GM23338 (cell line): ENCODE measurements at regions not wholly inside any gene's neighbourhood (a gene's known extent, or its start where the extent isn't known, plus 50 kb on each side); places are given as distances from the start of the nearest gene placed in this dataset.

Experiments
- ATAC-seq: fragments of 200-7000 bp; cut with Tn5 transposase; 3 replicates; pipeline ENCODE4 v1.9.1; 2020
- DNase-seq: peaks from one replicate; pipeline ENCODE4 v3.0.0-alpha.2; 2015; ENCODE audit warnings: low spot score
- H2AFZ ChIP-seq: fragments of 200-600 bp; sonication (generic); 2 replicates; pipeline ENCODE4 v1.8.0; 2016; ENCODE audit warnings: antibody characterized with exemption, mild to moderate bottlenecking, moderate library complexity
- H3F3A ChIP-seq: fragments of 200-600 bp; sonication (generic); replicated peaks from 2 replicates; pipeline ENCODE4 v1.8.0; 2017; ENCODE audit warnings: antibody characterized with exemption, mixed run types, low read depth
- H3K27ac ChIP-seq: fragments of 200-600 bp; sonication (generic); 2 replicates; pipeline ENCODE4 v1.6.1; 2016; ENCODE audit warnings: low read depth
- H3K27me3 ChIP-seq: fragments of 200-600 bp; sonication (generic); 2 replicates; pipeline ENCODE4 v1.8.0; 2016; ENCODE audit warnings: mild to moderate bottlenecking, mixed run types, moderate library complexity; ENCODE audit not compliant: insufficient read depth
- H3K36me3 ChIP-seq: fragments of 200-600 bp; sonication (generic); 2 replicates; pipeline ENCODE4 v1.8.0; 2016; ENCODE audit warnings: mild to moderate bottlenecking; ENCODE audit not compliant: insufficient read depth
- H3K4me1 ChIP-seq: fragments of 200-600 bp; sonication (generic); 2 replicates; pipeline ENCODE4 v1.8.0; 2016; ENCODE audit warnings: mild to moderate bottlenecking, moderate library complexity; ENCODE audit not compliant: insufficient read depth
- H3K4me2 ChIP-seq: fragments of 200-600 bp; sonication (generic); 2 replicates; pipeline ENCODE4 v1.7.1; 2017; ENCODE audit warnings: mixed run types
- H3K4me3 ChIP-seq: fragments of 200-600 bp; sonication (generic); 2 replicates; pipeline ENCODE4 v1.6.1; 2016; ENCODE audit warnings: mixed run types
- H3K79me2 ChIP-seq: fragments of 200-600 bp; sonication (generic); replicated peaks from 2 replicates; pipeline ENCODE4 v1.8.0; 2017; ENCODE audit warnings: mild to moderate bottlenecking; ENCODE audit not compliant: insufficient read depth
- H3K9me2 ChIP-seq: fragments of 200-600 bp; sonication (generic); 2 replicates; pipeline ENCODE4 v1.8.0; 2017; ENCODE audit not compliant: insufficient read depth
- H4K20me1 ChIP-seq: fragments of 200-600 bp; sonication (generic); replicated peaks from 2 replicates; pipeline ENCODE4 v1.8.0; 2017; ENCODE audit warnings: mild to moderate bottlenecking; ENCODE audit not compliant: insufficient read depth
- H3K27ac Mint-ChIP-seq: 2 replicates; pipeline ENCODE4 v1.8.0; 2020; ENCODE audit warnings: inconsistent platforms, mild to moderate bottlenecking, moderate library complexity, mixed read lengths
- H3K27me3 Mint-ChIP-seq: 3 replicates; pipeline ENCODE4 v1.8.0; 2022; ENCODE audit warnings: low read depth, mild to moderate bottlenecking, moderate library complexity, mixed read lengths, inconsistent platforms; ENCODE audit not compliant: insufficient read depth, poor library complexity
- H3K36me3 Mint-ChIP-seq: 3 replicates; pipeline ENCODE4 v1.8.0; 2021; ENCODE audit warnings: low read depth, mild to moderate bottlenecking, inconsistent platforms, moderate library complexity, mixed read lengths
- H3K4me1 Mint-ChIP-seq: 3 replicates; pipeline ENCODE4 v1.8.0; 2020; ENCODE audit warnings: mild to moderate bottlenecking, inconsistent platforms, mixed read lengths
- H3K4me3 Mint-ChIP-seq: 3 replicates; pipeline ENCODE4 v1.8.0; 2021; ENCODE audit warnings: moderate library complexity, mild to moderate bottlenecking, inconsistent platforms, mixed read lengths
- H3K9me3 Mint-ChIP-seq: 3 replicates; pipeline ENCODE4 v1.8.0; 2020; ENCODE audit warnings: moderate library complexity, mild to moderate bottlenecking, inconsistent platforms, mixed read lengths
- CREB1 ChIP-seq: fragments of 250-450 bp; sonication (Bioruptor Pico); IDR thresholded peaks from 2 replicates; pipeline ENCODE4 v1.5.0; 2020; ENCODE audit warnings: low read depth, mild to moderate bottlenecking, moderate library complexity
- CTCF ChIP-seq, 2 experiments: fragments of 200-600 bp in 1 of 2; sonication (generic) in 1 of 2; conservative IDR thresholded peaks; 2 replicates each; pipeline versions ENCODE4 v1.5.1 to v1.6.1; 2016 to 2017; ENCODE audit warnings: antibody characterized with exemption in 2 of 2, low read depth in 2 of 2, mild to moderate bottlenecking in 2 of 2, moderate library complexity in 1 of 2
- EZH2 ChIP-seq: fragments of 200-600 bp; sonication (generic); IDR thresholded peaks from one replicate; pipeline ENCODE4 v1.8.0; 2017; ENCODE audit warnings: antibody characterized with exemption, mild to moderate bottlenecking, low read depth; ENCODE audit not compliant: unreplicated experiment
- EZH2phosphoT487 ChIP-seq: fragments of 200-600 bp; sonication (generic); IDR thresholded peaks from one replicate; pipeline ENCODE4 v1.8.1; 2018; ENCODE audit warnings: antibody characterized with exemption; ENCODE audit not compliant: unreplicated experiment
- POLR2AphosphoS5 ChIP-seq: IDR thresholded peaks from 2 replicates; pipeline ENCODE4 v1.6.1; 2016; ENCODE audit warnings: antibody characterized with exemption, low read depth
- REST ChIP-seq: IDR thresholded peaks from one replicate; pipeline ENCODE4 v1.6.1; 2018; ENCODE audit warnings: antibody characterized with exemption; ENCODE audit not compliant: unreplicated experiment
- ZNF462 ChIP-seq: fragments of 250-450 bp; sonication (Bioruptor Pico); IDR thresholded peaks from 2 replicates; pipeline ENCODE4 v1.5.0; 2020; ENCODE audit warnings: mild to moderate bottlenecking, moderate library complexity

GRCh38 chr18:72648079-72648478, 103.9 kb upstream of the CBLN2 start:
- Histone ChIP-seq H4K20me1 (no peaks in the 10 kb centered on the region; the same call in 1 of the 2 replicates), H3K36me3 (no peaks in the 10 kb centered on the region), H3K4me2 (no peak overlapping the region), H3K79me2 (no peaks in the 10 kb centered on the region), H3K9me2 (no peaks in the 10 kb centered on the region), H3K4me3 (no peak overlapping the region), H3K27ac (no peak overlapping the region), H3K4me1 (no peaks in the 10 kb centered on the region), H3F3A (no peaks in the 10 kb centered on the region), H2AFZ (no peak overlapping the region), H3K27me3 (no peaks in the 10 kb centered on the region)
- H3K36me3 Mint-ChIP-seq: no peaks in the 10 kb centered on the region; the same call in 2 of the 3 replicates
- DNase-seq (no peak), ATAC-seq (no peak)
- H3K27ac Mint-ChIP-seq: no peak overlapping the region
- no peaks in the 10 kb centered on the region for H3K27me3 Mint-ChIP-seq
- H3K4me3 Mint-ChIP-seq: no peak overlapping the region
- TF ChIP-seq CTCF (conservative IDR thresholded peaks at IDR 0.05; ENCODE audit: low read depth in 2 of 2): no peak
- TF ChIP-seq CREB1 (CRISPR knock-in tag): no peak
- no peak for TF ChIP-seq EZH2phosphoT487
- no peak for TF ChIP-seq REST
- TF ChIP-seq POLR2AphosphoS5: no peak
- TF ChIP-seq EZH2: no peak
- TF ChIP-seq ZNF462 (CRISPR knock-in tag): no peak
- H3K4me1 Mint-ChIP-seq: no peaks in the 10 kb centered on the region
- H3K9me3 Mint-ChIP-seq: peaks cover 73% of the 10 kb centered on the region
